GM23338 (cell line): ENCODE measurements at regions not wholly inside any gene's neighbourhood (a gene's known extent, or its start where the extent isn't known, plus 50 kb on each side); places are given as distances from the start of the nearest gene placed in this dataset.

Source experiments
- ATAC-seq: fragments of 200-7000 bp; cut with Tn5 transposase; 3 replicates; pipeline ENCODE4 v1.9.1; 2020
- DNase-seq: peaks from one replicate; pipeline ENCODE4 v3.0.0-alpha.2; 2015; ENCODE audit warnings: low spot score
- H2AFZ ChIP-seq: fragments of 200-600 bp; sonication (generic); 2 replicates; pipeline ENCODE4 v1.8.0; 2016; ENCODE audit warnings: antibody characterized with exemption, mild to moderate bottlenecking, moderate library complexity
- H3F3A ChIP-seq: fragments of 200-600 bp; sonication (generic); replicated peaks from 2 replicates; pipeline ENCODE4 v1.8.0; 2017; ENCODE audit warnings: antibody characterized with exemption, mixed run types, low read depth
- H3K27ac ChIP-seq: fragments of 200-600 bp; sonication (generic); 2 replicates; pipeline ENCODE4 v1.6.1; 2016; ENCODE audit warnings: low read depth
- H3K27me3 ChIP-seq: fragments of 200-600 bp; sonication (generic); 2 replicates; pipeline ENCODE4 v1.8.0; 2016; ENCODE audit warnings: mild to moderate bottlenecking, mixed run types, moderate library complexity; ENCODE audit not compliant: insufficient read depth
- H3K36me3 ChIP-seq: fragments of 200-600 bp; sonication (generic); 2 replicates; pipeline ENCODE4 v1.8.0; 2016; ENCODE audit warnings: mild to moderate bottlenecking; ENCODE audit not compliant: insufficient read depth
- H3K4me1 ChIP-seq: fragments of 200-600 bp; sonication (generic); 2 replicates; pipeline ENCODE4 v1.8.0; 2016; ENCODE audit warnings: mild to moderate bottlenecking, moderate library complexity; ENCODE audit not compliant: insufficient read depth
- H3K4me2 ChIP-seq: fragments of 200-600 bp; sonication (generic); 2 replicates; pipeline ENCODE4 v1.7.1; 2017; ENCODE audit warnings: mixed run types
- H3K4me3 ChIP-seq: fragments of 200-600 bp; sonication (generic); 2 replicates; pipeline ENCODE4 v1.6.1; 2016; ENCODE audit warnings: mixed run types
- H3K79me2 ChIP-seq: fragments of 200-600 bp; sonication (generic); replicated peaks from 2 replicates; pipeline ENCODE4 v1.8.0; 2017; ENCODE audit warnings: mild to moderate bottlenecking; ENCODE audit not compliant: insufficient read depth
- H3K9me2 ChIP-seq: fragments of 200-600 bp; sonication (generic); 2 replicates; pipeline ENCODE4 v1.8.0; 2017; ENCODE audit not compliant: insufficient read depth
- H4K20me1 ChIP-seq: fragments of 200-600 bp; sonication (generic); replicated peaks from 2 replicates; pipeline ENCODE4 v1.8.0; 2017; ENCODE audit warnings: mild to moderate bottlenecking; ENCODE audit not compliant: insufficient read depth
- H3K27ac Mint-ChIP-seq: 2 replicates; pipeline ENCODE4 v1.8.0; 2020; ENCODE audit warnings: inconsistent platforms, mild to moderate bottlenecking, moderate library complexity, mixed read lengths
- H3K27me3 Mint-ChIP-seq: 3 replicates; pipeline ENCODE4 v1.8.0; 2022; ENCODE audit warnings: low read depth, mild to moderate bottlenecking, moderate library complexity, mixed read lengths, inconsistent platforms; ENCODE audit not compliant: insufficient read depth, poor library complexity
- H3K36me3 Mint-ChIP-seq: 3 replicates; pipeline ENCODE4 v1.8.0; 2021; ENCODE audit warnings: low read depth, mild to moderate bottlenecking, inconsistent platforms, moderate library complexity, mixed read lengths
- H3K4me1 Mint-ChIP-seq: 3 replicates; pipeline ENCODE4 v1.8.0; 2020; ENCODE audit warnings: mild to moderate bottlenecking, inconsistent platforms, mixed read lengths
- H3K4me3 Mint-ChIP-seq: 3 replicates; pipeline ENCODE4 v1.8.0; 2021; ENCODE audit warnings: moderate library complexity, mild to moderate bottlenecking, inconsistent platforms, mixed read lengths
- H3K9me3 Mint-ChIP-seq: 3 replicates; pipeline ENCODE4 v1.8.0; 2020; ENCODE audit warnings: moderate library complexity, mild to moderate bottlenecking, inconsistent platforms, mixed read lengths
- CREB1 ChIP-seq: fragments of 250-450 bp; sonication (Bioruptor Pico); IDR thresholded peaks from 2 replicates; pipeline ENCODE4 v1.5.0; 2020; ENCODE audit warnings: low read depth, mild to moderate bottlenecking, moderate library complexity
- EZH2 ChIP-seq: fragments of 200-600 bp; sonication (generic); IDR thresholded peaks from one replicate; pipeline ENCODE4 v1.8.0; 2017; ENCODE audit warnings: antibody characterized with exemption, mild to moderate bottlenecking, low read depth; ENCODE audit not compliant: unreplicated experiment
- EZH2phosphoT487 ChIP-seq: fragments of 200-600 bp; sonication (generic); IDR thresholded peaks from one replicate; pipeline ENCODE4 v1.8.1; 2018; ENCODE audit warnings: antibody characterized with exemption; ENCODE audit not compliant: unreplicated experiment
- ZNF114 ChIP-seq: fragments of 250-450 bp; sonication (Bioruptor Pico); IDR thresholded peaks from 2 replicates; pipeline ENCODE4 v1.5.0; 2020; ENCODE audit warnings: mild to moderate bottlenecking, moderate library complexity
- ZNF331 ChIP-seq: fragments of 250-450 bp; sonication (Bioruptor Pico); IDR thresholded peaks from 2 replicates; pipeline ENCODE4 v1.5.0; 2020; ENCODE audit warnings: low read depth, mild to moderate bottlenecking, moderate library complexity
- TF ChIP-seq, protein P1 (sequence below): IDR thresholded peaks from 2 replicates; pipeline ENCODE4 v1.6.1; 2016; ENCODE audit warnings: antibody characterized with exemption
- TF ChIP-seq, protein P2 (sequence below), 2 experiments: fragments of 200-600 bp in 1 of 2; sonication (generic) in 1 of 2; conservative IDR thresholded peaks; 2 replicates each; pipeline versions ENCODE4 v1.5.1 to v1.6.1; 2016 to 2017; ENCODE audit warnings: antibody characterized with exemption in 2 of 2, low read depth in 2 of 2, mild to moderate bottlenecking in 2 of 2, moderate library complexity in 1 of 2
- TF ChIP-seq, protein P3 (sequence below): fragments of 250-450 bp; sonication (Bioruptor Pico); IDR thresholded peaks from 2 replicates; pipeline ENCODE4 v1.5.0; 2020; ENCODE audit warnings: mild to moderate bottlenecking, moderate library complexity
- TF ChIP-seq, protein P4 (sequence below): IDR thresholded peaks from one replicate; pipeline ENCODE4 v1.6.1; 2018; ENCODE audit warnings: antibody characterized with exemption; ENCODE audit not compliant: unreplicated experiment

DNA sequence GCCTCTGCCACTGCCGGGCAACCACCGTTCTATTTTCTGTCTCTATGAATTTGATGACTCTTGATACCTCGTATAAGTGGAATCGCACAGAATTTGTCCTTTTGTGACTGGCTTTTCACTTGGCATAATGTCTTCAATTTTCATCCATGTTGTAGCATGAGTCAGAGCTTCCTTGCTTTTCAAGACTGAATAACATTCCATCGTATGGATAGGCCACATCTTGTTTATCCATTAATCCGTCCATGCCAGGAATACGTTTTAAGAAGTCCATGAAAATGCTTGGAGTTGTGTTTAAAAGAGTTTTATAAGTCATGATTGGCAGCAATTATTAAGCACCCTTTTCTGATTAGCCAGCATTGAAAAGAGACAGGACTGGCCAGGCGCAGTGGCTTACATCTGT, 53.6 kb upstream of the CLDN10 start (continued):
- TF ChIP-seq, protein P1, sequence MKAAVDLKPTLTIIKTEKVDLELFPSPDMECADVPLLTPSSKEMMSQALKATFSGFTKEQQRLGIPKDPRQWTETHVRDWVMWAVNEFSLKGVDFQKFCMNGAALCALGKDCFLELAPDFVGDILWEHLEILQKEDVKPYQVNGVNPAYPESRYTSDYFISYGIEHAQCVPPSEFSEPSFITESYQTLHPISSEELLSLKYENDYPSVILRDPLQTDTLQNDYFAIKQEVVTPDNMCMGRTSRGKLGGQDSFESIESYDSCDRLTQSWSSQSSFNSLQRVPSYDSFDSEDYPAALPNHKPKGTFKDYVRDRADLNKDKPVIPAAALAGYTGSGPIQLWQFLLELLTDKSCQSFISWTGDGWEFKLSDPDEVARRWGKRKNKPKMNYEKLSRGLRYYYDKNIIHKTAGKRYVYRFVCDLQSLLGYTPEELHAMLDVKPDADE = no peak
- TF ChIP-seq ZNF114 = no peak
- TF ChIP-seq, protein P2, sequence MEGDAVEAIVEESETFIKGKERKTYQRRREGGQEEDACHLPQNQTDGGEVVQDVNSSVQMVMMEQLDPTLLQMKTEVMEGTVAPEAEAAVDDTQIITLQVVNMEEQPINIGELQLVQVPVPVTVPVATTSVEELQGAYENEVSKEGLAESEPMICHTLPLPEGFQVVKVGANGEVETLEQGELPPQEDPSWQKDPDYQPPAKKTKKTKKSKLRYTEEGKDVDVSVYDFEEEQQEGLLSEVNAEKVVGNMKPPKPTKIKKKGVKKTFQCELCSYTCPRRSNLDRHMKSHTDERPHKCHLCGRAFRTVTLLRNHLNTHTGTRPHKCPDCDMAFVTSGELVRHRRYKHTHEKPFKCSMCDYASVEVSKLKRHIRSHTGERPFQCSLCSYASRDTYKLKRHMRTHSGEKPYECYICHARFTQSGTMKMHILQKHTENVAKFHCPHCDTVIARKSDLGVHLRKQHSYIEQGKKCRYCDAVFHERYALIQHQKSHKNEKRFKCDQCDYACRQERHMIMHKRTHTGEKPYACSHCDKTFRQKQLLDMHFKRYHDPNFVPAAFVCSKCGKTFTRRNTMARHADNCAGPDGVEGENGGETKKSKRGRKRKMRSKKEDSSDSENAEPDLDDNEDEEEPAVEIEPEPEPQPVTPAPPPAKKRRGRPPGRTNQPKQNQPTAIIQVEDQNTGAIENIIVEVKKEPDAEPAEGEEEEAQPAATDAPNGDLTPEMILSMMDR (conservative IDR thresholded peaks at IDR 0.05; ENCODE audit: low read depth in 2 of 2) = no peak
- no peak for TF ChIP-seq CREB1 (CRISPR knock-in tag)
- no peak for TF ChIP-seq ZNF331
- no peak for TF ChIP-seq EZH2phosphoT487
- no peak for TF ChIP-seq EZH2

DNA sequence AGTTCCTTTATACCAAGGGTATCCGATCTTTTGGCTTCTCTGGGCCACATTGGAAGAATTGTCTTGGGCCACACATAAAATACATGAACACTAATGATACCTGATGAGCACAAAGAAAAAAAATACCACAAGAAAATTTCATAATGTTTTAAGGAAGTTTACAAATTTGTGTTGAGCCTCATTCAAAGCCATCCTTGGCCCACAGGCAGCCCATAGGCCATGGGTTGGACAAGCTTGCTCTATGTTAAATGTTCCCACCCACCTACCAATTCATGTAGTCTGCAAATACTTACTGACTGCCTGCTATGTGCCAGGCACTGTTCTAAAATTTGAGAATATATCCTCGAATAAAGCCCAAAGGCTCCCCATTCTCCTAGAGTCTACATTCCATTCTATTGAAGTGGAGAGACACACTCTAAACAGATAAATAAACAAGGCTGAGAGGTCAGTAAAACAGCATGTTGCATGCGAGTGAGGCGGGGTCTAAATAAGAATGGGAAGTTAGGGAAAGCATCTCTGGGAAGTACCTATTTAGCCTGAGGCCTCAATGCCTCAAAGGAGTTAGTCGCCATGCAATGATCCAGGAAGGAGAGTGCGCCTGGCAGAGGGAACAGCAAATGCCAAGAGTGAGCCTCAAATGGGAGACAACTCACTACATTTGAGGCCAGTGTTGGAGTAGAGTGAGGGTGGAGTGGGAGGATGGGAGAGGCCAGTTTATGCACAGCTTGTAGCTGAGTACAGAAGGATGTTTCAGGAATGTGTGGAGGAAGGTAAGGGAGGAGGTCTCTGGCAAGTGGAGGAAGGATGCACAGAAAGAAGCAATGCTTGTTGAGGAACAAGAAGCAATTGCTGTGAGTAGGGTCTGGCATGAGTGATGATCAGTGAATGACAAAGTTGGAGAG, 52.5 kb upstream of the CLDN10 start:
- no peak overlapping the region for H3K27ac Mint-ChIP-seq
- H3K9me2 ChIP-seq = no peaks in the 10 kb centered on the region
- peaks cover 13% of the 10 kb centered on the region; the same call in 1 of the 2 replicates for H3K4me1 ChIP-seq
- no peaks in the 10 kb centered on the region for H4K20me1 ChIP-seq
- H3K9me3 Mint-ChIP-seq = peaks cover 12% of the 10 kb centered on the region
- H3K27ac ChIP-seq = no peak overlapping the region
- ATAC-seq (peak; percentile 85), DNase-seq (peak; percentile 60)
- peaks cover 11% of the 10 kb centered on the region for H3K4me1 Mint-ChIP-seq
- H3K4me3 ChIP-seq = no peak overlapping the region
- H3K36me3 Mint-ChIP-seq = peaks cover 10% of the 10 kb centered on the region; the same call in 1 of the 3 replicates
- H3K27me3 ChIP-seq = no peaks in the 10 kb centered on the region
- no peaks in the 10 kb centered on the region for H3K36me3 ChIP-seq
- H2AFZ ChIP-seq = peak overlapping the region; percentile 0; the same call in 1 of the 2 replicates
- H3K4me2 ChIP-seq = 0 out of 2 replicates have a peak overlapping the region, but pooled peaks have one; percentile 17
- no peaks in the 10 kb centered on the region for H3K79me2 ChIP-seq
- H3K4me3 Mint-ChIP-seq = no peak overlapping the region
- H3K27me3 Mint-ChIP-seq = peaks cover 3% of the 10 kb centered on the region
- no peaks in the 10 kb centered on the region for H3F3A ChIP-seq
- TF ChIP-seq, protein P3, sequence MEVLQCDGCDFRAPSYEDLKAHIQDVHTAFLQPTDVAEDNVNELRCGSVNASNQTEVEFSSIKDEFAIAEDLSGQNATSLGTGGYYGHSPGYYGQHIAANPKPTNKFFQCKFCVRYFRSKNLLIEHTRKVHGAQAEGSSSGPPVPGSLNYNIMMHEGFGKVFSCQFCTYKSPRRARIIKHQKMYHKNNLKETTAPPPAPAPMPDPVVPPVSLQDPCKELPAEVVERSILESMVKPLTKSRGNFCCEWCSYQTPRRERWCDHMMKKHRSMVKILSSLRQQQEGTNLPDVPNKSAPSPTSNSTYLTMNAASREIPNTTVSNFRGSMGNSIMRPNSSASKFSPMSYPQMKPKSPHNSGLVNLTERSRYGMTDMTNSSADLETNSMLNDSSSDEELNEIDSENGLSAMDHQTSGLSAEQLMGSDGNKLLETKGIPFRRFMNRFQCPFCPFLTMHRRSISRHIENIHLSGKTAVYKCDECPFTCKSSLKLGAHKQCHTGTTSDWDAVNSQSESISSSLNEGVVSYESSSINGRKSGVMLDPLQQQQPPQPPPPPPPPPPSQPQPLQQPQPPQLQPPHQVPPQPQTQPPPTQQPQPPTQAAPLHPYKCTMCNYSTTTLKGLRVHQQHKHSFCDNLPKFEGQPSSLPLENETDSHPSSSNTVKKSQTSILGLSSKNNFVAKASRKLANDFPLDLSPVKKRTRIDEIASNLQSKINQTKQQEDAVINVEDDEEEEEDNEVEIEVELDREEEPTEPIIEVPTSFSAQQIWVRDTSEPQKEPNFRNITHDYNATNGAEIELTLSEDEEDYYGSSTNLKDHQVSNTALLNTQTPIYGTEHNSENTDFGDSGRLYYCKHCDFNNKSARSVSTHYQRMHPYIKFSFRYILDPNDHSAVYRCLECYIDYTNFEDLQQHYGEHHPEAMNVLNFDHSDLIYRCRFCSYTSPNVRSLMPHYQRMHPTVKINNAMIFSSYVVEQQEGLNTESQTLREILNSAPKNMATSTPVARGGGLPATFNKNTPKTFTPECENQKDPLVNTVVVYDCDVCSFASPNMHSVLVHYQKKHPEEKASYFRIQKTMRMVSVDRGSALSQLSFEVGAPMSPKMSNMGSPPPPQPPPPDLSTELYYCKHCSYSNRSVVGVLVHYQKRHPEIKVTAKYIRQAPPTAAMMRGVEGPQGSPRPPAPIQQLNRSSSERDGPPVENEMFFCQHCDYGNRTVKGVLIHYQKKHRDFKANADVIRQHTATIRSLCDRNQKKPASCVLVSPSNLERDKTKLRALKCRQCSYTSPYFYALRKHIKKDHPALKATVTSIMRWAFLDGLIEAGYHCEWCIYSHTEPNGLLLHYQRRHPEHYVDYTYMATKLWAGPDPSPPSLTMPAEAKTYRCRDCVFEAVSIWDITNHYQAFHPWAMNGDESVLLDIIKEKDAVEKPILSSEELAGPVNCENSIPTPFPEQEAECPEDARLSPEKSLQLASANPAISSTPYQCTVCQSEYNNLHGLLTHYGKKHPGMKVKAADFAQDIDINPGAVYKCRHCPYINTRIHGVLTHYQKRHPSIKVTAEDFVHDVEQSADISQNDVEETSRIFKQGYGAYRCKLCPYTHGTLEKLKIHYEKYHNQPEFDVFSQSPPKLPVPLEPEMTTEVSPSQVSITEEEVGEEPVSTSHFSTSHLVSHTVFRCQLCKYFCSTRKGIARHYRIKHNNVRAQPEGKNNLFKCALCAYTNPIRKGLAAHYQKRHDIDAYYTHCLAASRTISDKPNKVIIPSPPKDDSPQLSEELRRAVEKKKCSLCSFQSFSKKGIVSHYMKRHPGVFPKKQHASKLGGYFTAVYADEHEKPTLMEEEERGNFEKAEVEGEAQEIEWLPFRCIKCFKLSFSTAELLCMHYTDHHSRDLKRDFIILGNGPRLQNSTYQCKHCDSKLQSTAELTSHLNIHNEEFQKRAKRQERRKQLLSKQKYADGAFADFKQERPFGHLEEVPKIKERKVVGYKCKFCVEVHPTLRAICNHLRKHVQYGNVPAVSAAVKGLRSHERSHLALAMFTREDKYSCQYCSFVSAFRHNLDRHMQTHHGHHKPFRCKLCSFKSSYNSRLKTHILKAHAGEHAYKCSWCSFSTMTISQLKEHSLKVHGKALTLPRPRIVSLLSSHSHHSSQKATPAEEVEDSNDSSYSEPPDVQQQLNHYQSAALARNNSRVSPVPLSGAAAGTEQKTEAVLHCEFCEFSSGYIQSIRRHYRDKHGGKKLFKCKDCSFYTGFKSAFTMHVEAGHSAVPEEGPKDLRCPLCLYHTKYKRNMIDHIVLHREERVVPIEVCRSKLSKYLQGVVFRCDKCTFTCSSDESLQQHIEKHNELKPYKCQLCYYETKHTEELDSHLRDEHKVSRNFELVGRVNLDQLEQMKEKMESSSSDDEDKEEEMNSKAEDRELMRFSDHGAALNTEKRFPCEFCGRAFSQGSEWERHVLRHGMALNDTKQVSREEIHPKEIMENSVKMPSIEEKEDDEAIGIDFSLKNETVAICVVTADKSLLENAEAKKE (CRISPR knock-in tag) = no peak
- TF ChIP-seq ZNF114 (no peak), ZNF331 (no peak), EZH2 (no peak)
- TF ChIP-seq, protein P4, sequence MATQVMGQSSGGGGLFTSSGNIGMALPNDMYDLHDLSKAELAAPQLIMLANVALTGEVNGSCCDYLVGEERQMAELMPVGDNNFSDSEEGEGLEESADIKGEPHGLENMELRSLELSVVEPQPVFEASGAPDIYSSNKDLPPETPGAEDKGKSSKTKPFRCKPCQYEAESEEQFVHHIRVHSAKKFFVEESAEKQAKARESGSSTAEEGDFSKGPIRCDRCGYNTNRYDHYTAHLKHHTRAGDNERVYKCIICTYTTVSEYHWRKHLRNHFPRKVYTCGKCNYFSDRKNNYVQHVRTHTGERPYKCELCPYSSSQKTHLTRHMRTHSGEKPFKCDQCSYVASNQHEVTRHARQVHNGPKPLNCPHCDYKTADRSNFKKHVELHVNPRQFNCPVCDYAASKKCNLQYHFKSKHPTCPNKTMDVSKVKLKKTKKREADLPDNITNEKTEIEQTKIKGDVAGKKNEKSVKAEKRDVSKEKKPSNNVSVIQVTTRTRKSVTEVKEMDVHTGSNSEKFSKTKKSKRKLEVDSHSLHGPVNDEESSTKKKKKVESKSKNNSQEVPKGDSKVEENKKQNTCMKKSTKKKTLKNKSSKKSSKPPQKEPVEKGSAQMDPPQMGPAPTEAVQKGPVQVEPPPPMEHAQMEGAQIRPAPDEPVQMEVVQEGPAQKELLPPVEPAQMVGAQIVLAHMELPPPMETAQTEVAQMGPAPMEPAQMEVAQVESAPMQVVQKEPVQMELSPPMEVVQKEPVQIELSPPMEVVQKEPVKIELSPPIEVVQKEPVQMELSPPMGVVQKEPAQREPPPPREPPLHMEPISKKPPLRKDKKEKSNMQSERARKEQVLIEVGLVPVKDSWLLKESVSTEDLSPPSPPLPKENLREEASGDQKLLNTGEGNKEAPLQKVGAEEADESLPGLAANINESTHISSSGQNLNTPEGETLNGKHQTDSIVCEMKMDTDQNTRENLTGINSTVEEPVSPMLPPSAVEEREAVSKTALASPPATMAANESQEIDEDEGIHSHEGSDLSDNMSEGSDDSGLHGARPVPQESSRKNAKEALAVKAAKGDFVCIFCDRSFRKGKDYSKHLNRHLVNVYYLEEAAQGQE = no peak
